Stimulated activated CD4-positive, alpha-beta T cell treated with anti-CD3 and anti-CD28 coated beads, Interleukin-15, amount 100 ng/mL, for 24 hours (primary cell): ENCODE measurements at regions not wholly inside any gene's neighbourhood (a gene's known extent, or its start where the extent isn't known, plus 50 kb on each side); places are given as distances from the start of the nearest gene placed in this dataset.
"Not testable (repeated sequence)": the region's sequence is repeated elsewhere in the genome, so short reads cannot be mapped to it uniquely, and the experiment has no call there.

Source experiments
- DNase-seq: peaks from one replicate; pipeline ENCODE4 v3.0.0-alpha.2; 2020

DNA sequence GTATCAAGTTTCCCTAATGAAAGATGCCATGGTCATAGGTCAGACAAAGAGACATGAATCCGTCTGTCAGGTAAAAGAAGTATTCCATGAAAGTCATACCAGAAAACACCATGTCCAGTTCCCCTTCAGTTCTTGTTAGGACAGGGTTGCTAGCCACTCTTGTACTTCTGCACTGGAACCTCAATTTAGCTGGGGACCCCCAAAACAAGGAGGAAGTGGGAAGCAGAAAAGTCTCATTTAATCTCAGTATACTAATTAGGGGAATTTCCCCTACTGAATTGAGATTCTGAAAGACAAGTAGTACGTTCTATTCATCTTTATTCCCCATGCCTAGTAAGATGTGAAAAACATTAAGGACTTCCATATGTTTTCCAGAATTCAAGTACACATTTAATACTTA, 1289.9 kb upstream of the B3GALT2 start:
- no peak for DNase-seq

DNA sequence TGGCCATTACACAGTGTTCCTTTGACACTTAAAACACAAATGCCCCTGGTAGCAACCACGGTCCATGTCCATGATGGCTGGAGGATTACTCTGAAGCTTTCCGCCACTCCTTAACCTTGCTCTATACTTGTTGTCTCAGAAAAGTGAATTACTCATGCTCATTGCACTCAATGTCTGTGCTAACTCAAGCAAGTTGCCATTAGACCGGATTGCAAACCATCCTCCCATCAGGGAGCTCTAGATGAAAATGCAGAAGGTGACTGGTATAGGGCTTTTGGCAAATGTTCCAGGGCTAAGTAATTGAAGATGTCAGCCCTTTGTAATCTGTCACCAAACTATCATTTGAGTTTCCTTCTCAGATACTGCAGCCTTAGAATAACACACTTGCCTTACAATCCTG, 1288.3 kb upstream of the B3GALT2 start:
- no peak for DNase-seq

DNA sequence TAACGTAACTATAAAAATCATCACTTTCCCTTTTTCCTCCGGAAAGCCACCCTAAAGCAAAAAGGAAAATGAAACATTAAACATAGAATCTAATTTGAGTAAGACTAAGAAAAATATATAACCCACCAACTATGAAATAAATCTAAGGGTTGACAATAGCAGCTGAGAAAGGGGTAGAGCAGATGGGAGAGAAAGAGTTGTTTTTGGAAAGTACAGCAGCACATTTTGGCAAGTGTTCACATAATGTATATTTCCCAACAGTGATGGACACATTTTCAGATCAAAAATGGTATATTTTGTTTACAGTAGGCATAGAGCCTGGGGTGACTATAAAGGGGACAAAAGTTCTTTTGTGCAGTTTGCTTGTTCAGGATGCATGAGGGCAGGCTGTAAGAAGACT, 1287.4 kb upstream of the B3GALT2 start:
- DNase-seq = no peak

DNA sequence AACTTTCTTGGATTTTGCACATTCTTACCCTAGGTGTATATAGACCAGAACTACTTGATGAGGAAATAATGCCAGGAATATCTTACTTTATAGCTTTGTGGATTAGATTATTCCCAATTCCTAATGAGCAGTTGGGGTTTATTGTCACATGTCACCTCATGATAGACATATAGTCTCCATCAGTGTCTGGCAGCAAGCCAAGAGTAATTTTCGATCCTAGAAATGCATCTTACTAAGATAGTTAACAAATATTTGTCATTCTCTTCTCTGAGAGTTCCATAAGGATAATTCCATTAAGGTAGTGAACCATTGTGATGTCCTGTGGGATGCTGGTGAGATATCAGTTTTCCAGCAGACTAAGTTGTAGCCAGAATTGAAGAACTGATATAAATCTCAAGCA, 1282.9 kb upstream of the B3GALT2 start:
- no peak for DNase-seq

DNA sequence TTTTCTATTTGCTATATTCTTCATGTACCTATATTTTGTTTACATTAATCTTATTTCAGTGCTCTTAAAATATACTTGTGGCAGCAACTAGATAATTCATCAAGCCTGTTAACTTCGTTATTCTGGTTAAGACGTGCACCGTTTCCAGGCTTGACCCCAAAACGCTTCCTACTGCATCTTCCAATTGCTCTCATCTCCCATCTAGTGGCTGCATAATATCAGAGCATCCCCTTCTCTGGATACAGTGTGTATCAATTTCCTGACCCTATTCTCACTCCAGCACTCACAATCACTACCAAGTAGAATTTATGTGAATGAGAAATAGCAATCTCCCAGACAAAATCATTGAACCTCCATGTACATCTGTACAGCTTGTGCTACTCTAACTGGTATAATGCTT, 1280.3 kb upstream of the B3GALT2 start:
- DNase-seq = no peak

DNA sequence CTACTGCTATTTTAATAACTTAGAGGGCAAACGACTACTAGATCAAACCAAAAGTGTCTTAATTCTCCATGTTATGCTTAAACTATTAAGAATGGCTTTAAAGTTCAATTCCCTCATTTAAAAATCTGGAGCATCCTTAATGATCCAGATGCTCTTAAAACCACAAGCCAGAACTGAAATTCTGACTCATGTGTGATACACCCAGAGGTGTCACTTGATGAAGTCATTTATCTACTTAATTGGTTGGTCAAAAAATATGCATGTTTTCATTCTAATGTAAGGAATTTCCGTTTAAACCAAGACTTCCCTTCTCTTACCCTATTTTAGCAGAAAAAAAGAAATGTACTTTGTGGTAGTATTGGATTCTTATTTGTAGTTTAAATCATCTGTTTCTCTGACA, 1261.2 kb upstream of the B3GALT2 start:
- no peak for DNase-seq

DNA sequence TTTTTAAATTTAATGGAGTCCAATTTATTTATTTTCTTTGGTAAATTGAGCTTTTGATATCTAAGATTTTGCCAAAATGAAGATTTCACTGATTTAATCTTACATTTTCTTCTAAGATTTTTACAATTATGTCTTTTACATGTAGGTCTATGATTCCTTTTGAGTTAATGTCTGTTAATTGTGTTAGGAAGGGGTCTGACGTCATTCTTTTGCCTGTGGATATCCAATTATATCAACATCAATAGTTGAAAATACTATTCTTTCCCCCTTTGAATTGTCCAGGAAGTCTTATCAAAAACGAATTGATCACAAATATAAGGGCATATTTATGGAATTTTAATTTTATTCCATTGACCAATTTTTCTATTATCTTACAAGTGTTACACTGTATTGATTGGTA, 1258.8 kb upstream of the B3GALT2 start:
- no peak for DNase-seq

DNA sequence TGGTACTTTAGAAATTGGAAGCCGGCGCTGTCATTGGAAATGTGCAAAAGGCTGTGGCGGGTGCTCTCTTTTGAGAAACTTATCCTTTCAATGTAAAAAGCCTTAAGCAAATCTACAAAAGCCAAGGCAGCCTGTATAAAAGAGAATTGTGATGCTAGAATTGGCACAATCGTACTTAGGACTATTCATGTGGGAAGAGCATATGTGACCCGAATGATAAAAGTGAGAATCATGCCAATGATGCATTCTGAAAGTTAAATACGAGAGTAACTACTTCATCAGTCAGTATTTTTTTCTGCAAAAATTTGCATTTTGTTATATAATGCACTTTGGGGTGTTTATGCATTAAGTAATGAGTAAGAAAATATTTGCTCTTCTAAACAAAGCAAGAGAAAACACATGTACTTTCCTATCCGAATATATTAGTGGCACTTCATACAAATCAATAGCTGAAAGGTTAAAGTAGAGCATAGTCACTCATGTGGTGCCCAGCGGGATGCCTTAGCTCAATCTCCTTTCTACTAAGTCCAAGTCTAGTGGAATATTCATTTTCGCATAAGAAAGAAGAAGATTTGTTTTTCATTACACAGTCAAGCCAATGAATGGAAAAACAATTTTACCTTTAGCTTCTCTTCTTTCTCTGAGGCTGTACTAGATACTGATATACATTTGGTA, 1256.6 kb upstream of the B3GALT2 start:
- DNase-seq = no peak

DNA sequence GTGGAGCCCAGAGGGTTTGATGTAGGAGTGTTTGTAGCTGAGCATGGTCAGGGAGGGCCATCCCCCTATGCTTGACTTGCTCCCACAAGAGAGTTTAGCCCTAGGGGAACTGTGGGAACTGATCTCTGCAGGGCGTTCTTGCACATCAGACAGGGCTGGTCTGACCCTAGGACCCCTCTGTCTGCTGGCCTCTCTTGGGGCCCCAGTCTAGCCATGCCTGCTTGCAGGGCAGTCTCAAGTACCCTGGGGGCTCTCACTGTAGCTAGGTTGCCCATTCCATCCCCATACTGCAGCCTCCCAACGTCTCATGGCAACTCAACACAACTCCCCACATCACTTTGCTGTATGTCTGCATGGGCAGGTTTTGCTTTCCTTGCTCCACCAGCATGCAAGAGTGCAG, 1250.7 kb upstream of the B3GALT2 start:
- no peak for DNase-seq

DNA sequence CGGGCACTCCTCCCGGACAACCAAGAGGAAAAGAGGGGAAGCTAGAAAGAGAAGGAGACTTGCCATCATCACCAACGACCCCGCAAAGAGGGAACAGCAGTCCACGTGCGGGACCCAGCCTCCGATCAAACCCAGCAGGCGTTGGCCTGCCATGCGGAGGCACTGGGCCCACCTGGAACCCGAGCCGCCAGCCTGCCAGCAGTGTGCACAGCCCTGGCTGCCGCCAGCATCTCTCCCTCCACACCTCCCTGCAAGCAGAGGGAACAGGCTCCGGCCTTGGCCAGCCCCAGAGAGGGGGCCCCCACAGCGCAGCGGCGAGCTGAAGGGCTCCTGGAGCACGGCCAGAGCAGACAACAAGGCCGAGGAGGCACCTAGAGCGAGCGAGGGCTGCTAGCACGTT, 1244.7 kb upstream of the B3GALT2 start:
- no peak for DNase-seq

DNA sequence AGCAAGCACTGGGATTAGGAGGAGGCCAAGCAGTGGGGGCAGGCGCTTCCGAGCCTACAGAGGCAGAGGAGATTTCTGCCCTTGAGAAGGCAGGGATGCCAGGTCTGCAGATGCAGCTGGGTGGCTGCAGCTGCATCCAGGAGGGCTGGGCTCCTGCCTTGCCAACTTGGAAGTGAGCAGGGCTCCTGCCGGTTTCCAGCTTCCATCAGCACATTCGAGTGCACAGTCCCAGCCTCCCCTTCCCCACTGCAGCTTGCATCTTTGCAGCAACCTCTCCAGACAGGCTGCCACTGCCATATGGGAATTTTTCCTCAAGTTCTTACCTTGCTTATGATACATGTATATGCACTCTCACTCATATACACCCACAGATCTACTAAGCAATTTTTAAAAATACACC, 1234.3 kb upstream of the B3GALT2 start:
- no peak for DNase-seq

DNA sequence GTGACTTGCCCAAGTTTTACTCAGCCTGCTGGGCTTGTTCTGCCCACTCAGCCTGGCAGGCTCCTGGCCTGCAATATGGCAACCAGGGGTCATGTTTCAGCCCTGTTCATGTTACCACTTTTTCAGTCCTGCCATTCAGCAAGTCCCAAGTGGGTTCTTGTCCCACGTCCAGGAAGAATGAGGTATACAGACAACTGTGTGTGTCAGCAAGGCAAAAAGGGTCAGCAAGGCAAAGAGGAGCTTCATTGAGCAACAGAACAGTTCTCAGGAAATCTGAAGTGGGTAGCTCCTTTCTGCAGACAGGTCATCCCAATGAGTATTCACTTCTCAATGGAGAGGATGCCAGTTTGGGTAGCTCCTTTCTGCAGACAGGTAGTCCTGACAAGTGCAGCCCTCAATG, 1233.3 kb upstream of the B3GALT2 start:
- DNase-seq = no peak

DNA sequence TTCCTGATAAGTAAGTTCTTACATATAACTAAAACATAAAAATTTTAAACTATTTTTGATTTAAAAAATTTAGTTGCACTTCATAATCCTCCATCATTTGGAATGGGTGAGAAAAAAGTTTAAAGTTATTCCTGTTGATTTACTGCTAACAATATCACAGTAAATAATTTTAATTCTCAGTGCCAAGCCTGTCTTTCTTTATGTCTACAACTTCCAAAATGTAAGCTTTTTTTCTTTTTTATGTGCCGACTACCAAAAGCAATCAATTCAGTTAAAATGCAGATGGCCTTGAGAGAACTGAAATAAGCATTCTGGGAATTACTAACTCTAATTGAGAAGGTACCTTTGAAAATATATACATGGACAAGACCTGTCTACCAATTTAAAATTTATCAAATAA, 1224.3 kb upstream of the B3GALT2 start:
- DNase-seq = no peak

DNA sequence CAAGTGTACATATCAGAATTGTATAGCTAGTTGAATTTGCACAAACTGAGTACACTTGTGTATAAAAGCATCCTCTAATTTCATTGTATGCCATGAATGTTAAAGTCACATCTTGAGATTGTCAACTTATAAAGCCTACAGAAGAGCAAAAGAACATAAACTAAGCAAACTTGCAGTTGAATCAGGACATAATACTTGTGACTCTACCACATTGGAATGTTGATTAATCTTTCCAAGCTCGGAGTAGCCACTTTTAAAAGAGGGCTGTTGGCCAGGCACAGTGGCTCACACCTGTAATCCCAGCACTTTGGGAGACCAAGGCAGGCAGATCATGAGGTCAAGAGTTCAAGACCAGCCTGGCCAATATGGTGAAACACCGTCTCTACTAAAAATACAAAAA, 1220.8 kb upstream of the B3GALT2 start:
- DNase-seq = not testable (repeated sequence)

DNA sequence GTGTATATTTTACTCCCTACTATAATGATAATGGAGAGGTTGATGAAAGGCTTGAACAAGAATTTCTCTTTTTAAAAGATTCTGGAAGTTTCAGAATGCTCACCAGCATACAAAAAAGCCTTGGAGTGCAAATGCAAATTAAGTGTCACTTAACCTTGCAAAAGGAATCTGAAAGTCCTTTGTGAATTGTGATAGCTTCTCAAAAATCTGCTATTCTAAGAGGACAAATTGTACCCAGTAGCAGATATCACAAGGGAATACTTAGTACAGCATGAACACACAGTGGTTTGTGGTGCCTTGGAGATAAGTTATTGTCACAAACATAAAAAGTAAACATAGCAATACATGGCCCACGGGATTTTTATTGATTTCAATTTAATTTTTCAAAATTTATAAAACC, 1208.3 kb upstream of the B3GALT2 start:
- no peak for DNase-seq

DNA sequence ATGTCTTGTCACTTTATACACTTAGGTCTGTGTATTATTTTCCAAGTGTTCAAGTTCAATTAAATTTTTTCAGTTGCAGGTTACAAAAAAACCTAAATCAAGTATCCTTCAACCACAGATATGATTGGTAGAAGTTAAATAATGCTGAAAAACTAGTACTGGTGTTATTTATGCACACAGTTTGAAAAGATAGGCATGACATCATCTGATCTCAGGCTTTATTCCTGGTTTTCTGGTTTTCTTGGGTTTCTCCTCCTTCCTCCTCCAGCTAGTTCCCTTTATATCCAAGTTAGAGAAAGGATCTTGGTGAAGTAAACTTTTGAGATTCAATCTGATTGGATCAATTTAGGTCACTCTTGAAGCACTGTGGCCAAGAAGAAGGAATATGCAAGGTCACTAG, 1201.1 kb upstream of the B3GALT2 start:
- DNase-seq = no peak

DNA sequence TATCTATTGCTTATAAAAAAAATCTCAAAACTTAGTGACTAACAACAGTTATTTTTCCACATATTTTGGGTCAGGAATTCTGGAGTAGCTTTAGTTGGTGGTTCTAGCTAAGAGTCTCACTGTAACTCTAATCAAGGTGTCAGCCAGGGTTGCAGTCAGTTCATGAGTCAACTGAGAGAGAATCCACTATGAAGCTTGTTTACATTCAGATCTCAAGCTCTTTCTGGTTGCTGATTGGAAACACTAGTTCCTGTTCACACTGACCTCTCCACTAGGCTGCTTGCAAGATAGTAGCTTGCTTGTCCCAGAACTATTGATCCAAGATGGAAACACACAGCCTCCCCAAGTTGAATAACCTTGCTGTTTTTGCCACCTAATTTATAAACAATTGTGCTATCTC, 1192.1 kb upstream of the B3GALT2 start:
- no peak for DNase-seq

DNA sequence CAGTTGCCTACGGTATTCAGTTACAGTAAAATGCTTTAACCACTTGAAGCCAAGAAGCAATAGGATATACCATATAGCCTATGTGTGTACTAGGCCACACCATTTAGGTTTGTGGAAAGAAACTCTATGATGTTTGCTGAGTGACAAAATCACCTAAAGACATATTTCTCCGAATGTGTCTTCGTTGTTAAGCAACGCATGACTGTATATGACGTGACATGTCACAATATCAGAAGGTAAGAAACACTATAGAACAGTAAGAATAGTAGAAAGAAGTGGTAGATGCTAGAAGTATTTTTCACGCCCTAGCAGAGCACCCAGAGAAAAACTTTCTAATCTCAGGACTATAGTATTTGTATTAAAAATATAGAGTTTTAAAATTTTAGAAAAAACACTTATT, 1188.2 kb upstream of the B3GALT2 start:
- no peak for DNase-seq

DNA sequence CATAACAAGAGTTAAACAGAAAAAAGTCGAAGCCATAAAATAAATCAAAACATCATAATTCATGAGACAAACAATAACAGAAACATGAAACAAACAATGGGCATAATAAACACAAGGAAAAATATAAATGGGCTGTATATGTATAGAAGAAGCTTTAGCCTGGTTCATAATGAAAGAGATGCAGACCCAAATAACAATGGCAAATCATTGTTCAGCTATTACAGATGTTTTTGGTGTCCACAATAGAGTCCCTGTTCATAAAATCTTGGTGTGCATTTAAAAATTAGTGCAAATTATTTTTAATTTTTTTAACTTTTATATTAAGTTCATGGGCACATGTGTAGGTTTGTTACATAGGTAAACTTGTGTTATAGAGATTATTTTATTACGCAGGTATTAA, 1185.9 kb upstream of the B3GALT2 start:
- DNase-seq = no peak

DNA sequence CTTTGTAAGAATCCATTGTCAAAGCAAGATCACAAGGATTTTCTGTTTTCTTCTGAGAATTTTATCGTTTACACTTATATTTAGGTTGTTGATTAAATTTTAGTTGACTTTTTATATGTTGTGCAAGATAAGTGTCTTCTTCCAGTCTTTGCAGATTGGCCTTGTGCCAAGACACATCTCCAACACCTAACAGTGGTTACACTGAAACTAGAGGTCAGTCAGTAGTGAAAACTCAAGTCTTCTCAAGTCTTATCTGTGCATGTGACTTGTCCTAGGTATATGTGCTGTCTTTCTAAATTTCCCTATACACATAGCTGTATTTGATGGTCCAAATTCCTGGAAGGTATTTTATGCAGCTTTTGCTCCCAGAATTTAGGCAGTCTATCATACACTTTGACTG, 1183.2 kb upstream of the B3GALT2 start:
- no peak for DNase-seq

DNA sequence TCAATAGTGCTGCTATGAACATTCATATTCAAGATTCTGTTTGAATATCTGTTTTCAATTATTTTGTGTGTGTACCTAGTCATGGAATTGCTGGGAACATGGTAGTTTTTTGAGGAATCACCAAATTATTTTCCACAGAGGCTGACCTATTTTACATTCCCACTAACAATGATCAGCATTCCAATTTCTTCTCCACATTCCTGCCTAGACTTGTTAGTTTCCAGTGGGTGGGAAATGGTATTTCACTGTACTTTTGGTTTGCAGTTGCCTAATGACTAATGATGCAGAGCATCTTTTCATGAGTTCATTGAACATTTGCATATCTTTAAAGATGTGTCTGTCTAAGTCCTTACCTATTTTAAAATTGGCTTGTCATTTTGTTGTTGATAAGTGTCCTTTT, 1182.6 kb upstream of the B3GALT2 start:
- DNase-seq = no peak

DNA sequence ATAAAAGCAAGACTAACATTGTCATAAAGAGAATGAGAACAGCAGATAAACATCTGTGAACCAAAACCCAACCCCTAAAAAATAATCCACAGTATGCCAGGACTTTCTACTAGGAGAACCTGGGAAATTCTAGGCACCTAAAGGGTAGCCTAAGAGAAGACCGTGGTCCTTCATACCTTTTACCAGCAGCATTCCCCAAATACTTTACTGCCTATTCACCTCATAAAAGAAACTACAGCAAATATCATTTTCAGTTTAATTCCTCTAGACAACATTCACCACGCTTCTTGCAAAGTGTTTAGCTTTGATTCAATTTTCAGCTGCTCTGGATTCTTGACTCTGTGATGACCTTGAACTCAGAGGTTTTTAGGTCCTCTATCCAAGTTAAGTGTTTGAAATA, 1180.7 kb upstream of the B3GALT2 start:
- DNase-seq = no peak

DNA sequence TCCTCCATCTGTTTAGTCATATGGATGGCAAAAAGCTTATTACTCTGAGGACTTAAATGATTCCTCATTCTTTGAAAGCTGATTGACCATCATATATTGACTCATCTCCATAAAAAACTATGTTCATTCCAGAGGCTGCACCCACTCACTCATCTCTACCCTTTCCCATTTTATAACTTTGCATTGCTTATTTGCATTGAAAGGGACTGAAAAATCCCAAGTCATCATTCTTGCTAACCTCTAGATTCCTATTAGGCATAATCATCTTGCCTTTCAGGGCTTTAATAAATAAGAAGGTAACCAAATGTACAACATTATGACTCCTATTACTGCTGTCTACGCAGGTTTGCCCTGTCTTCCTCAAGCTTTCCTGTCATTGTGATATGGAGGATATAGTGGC, 1180.3 kb upstream of the B3GALT2 start:
- DNase-seq = no peak

DNA sequence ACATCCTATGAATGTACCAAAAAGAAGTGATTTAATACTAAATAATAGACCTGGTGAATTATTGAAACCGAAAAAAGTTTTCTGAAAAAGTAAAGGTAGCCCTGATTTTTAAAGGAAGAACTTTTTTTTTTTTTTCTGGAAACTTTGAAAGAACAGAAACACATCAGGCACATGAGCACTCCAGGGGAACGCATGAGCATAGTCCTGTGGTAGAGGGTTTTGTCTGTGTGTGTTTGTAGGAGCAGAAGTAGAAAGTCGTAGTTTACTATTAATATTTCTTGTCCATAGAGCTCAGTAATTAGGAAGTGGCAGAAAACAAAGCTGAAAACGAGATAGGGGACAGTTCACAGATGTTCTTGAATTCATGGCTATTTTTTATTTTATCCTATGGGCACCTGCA, 1175.9 kb upstream of the B3GALT2 start:
- no peak for DNase-seq

DNA sequence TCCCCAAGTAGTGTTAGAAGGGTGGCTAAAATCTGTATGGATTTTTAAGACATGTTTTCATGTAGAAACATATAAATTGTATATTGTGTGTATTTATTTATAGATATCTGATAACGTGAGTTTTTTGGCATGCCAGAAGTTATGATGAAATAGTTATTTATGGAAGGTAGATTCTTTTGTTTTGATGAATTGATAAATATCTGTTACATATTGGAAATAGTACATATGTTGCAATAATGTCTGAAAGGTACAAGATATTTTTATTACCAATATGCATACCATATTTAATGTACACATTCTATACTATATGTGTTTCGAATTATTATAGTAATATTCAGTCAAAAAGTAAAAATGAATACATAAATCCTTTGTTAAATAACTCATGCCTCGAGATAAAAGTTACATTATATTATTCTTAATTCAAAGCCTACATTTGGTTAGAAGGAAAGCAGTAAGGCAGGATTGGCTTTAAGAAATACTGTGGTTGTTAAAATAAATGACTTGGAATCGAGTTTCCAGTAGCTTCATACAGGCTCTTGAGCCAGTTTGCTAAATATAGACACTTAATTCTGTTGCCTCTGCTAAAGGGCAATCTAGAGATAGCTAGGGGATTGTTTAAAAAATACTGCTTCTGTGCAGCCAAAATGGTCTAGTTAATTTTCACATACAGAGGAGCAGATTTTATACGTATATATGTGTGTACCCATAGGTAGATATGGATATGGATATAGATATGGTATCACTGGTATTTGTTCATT, 1175.1 kb upstream of the B3GALT2 start:
- DNase-seq = no peak
